KMS-11 (cell line): ENCODE measurements at regions not wholly inside any gene's neighbourhood (a gene's known extent, or its start where the extent isn't known, plus 50 kb on each side); places are given as distances from the start of the nearest gene placed in this dataset.
"Not testable (repeated sequence)": the region's sequence is repeated elsewhere in the genome, so short reads cannot be mapped to it uniquely, and the experiment has no call there.

ENCODE experiments used
- H2AFZ ChIP-seq: fragments of 200-600 bp; sonication (generic); 2 replicates; pipeline ENCODE4 v1.6.1; 2016; ENCODE audit warnings: antibody characterized with exemption, mixed run types, low read depth
- H3K27ac ChIP-seq: fragments of 200-600 bp; sonication (generic); 2 replicates; pipeline ENCODE4 v1.6.1; 2016; ENCODE audit warnings: mild to moderate bottlenecking, mixed run types
- H3K27me3 ChIP-seq: fragments of 200-600 bp; sonication (generic); 2 replicates; pipeline ENCODE4 v1.6.1; 2017; ENCODE audit warnings: mild to moderate bottlenecking, low read depth, mixed run types, moderate library complexity; ENCODE audit not compliant: insufficient read depth
- H3K36me3 ChIP-seq: fragments of 200-600 bp; sonication (generic); 2 replicates; pipeline ENCODE4 v1.6.1; 2017; ENCODE audit warnings: mild to moderate bottlenecking, mixed run types; ENCODE audit not compliant: insufficient read depth
- H3K4me1 ChIP-seq: fragments of 200-600 bp; sonication (generic); 2 replicates; pipeline ENCODE4 v1.6.1; 2016; ENCODE audit warnings: mild to moderate bottlenecking, low read depth, mixed run types; ENCODE audit not compliant: poor library complexity, severe bottlenecking
- H3K4me2 ChIP-seq: fragments of 200-600 bp; sonication (generic); 2 replicates; pipeline ENCODE4 v1.7.0; 2016; ENCODE audit warnings: mild to moderate bottlenecking, mixed run types
- H3K4me3 ChIP-seq: fragments of 200-600 bp; sonication (generic); IDR thresholded peaks from 2 replicates; pipeline ENCODE4 v1.6.1; 2017; ENCODE audit warnings: low read depth, low read length, mixed read lengths; ENCODE audit not compliant: insufficient read depth
- H3K79me2 ChIP-seq: fragments of 200-600 bp; sonication (generic); 2 replicates; pipeline ENCODE4 v1.6.1; 2016; ENCODE audit warnings: low read depth, mixed run types; ENCODE audit not compliant: insufficient read depth
- H3K9ac ChIP-seq: fragments of 200-600 bp; sonication (generic); 2 replicates; pipeline ENCODE4 v1.6.1; 2016; ENCODE audit warnings: mild to moderate bottlenecking, mixed run types
- H4K20me1 ChIP-seq: fragments of 200-600 bp; sonication (generic); 2 replicates; pipeline ENCODE4 v1.6.1; 2016; ENCODE audit warnings: mild to moderate bottlenecking, mixed run types; ENCODE audit not compliant: insufficient read depth
- TF ChIP-seq, protein P1 (sequence below): fragments of 200-600 bp; sonication (generic); conservative IDR thresholded peaks from 2 replicates; pipeline ENCODE4 v1.6.1; 2017; ENCODE audit warnings: low read depth, mild to moderate bottlenecking, antibody characterized with exemption, low read length, moderate library complexity, mixed read lengths

- Histone ChIP-seq H3K27me3 (no peaks in the 10 kb centered on the region), H3K79me2 (no peaks in the 10 kb centered on the region)
- TF ChIP-seq, protein P1, sequence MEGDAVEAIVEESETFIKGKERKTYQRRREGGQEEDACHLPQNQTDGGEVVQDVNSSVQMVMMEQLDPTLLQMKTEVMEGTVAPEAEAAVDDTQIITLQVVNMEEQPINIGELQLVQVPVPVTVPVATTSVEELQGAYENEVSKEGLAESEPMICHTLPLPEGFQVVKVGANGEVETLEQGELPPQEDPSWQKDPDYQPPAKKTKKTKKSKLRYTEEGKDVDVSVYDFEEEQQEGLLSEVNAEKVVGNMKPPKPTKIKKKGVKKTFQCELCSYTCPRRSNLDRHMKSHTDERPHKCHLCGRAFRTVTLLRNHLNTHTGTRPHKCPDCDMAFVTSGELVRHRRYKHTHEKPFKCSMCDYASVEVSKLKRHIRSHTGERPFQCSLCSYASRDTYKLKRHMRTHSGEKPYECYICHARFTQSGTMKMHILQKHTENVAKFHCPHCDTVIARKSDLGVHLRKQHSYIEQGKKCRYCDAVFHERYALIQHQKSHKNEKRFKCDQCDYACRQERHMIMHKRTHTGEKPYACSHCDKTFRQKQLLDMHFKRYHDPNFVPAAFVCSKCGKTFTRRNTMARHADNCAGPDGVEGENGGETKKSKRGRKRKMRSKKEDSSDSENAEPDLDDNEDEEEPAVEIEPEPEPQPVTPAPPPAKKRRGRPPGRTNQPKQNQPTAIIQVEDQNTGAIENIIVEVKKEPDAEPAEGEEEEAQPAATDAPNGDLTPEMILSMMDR, result no peak
Observed at GRCh38 chr3:94821241-94821640, 758.4 kb downstream of the NSUN3 start.

DNA sequence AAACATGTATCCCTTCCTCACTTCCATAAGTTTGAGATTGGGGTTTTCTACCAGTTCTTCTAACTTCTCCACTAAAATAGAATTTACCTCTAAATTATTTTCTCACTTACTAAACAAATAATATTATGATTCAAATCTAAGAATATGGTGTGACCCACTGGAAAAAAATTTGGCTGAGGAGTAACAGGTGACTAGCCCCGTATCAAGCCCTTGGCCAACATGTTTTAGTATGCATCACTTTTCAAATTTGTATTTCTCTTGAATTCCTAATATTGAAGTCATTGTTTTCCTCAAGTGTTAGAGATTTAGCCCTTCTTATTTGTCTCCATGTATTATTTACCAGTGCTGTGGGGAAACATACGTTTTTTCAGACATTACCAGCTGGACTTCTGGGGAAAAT, 759.4 kb downstream of the NSUN3 start:
- no peaks in the 10 kb centered on the region for H3K4me1 ChIP-seq
- no peaks in the 10 kb centered on the region for H4K20me1 ChIP-seq
- no peak overlapping the region for H3K9ac ChIP-seq
- TF ChIP-seq, protein P1, result no peak
- no peak overlapping the region for H2AFZ ChIP-seq
- H3K36me3 ChIP-seq, result no peaks in the 10 kb centered on the region
- H3K4me3 ChIP-seq, result no peak overlapping the region
- H3K4me2 ChIP-seq, result no peak overlapping the region
- no peak overlapping the region for H3K27ac ChIP-seq
- H3K27me3 ChIP-seq, result no peaks in the 10 kb centered on the region
- H3K79me2 ChIP-seq, result no peaks in the 10 kb centered on the region

More at GRCh38 chr3:94821241-94821640, 758.4 kb downstream of the NSUN3 start:
- Histone ChIP-seq H3K36me3 (no peaks in the 10 kb centered on the region), H3K27ac (no peak overlapping the region), H3K4me2 (no peak overlapping the region), H2AFZ (no peak overlapping the region), H3K4me1 (no peaks in the 10 kb centered on the region), H4K20me1 (no peaks in the 10 kb centered on the region), H3K4me3 (no peak overlapping the region), H3K9ac (no peak overlapping the region)

DNA sequence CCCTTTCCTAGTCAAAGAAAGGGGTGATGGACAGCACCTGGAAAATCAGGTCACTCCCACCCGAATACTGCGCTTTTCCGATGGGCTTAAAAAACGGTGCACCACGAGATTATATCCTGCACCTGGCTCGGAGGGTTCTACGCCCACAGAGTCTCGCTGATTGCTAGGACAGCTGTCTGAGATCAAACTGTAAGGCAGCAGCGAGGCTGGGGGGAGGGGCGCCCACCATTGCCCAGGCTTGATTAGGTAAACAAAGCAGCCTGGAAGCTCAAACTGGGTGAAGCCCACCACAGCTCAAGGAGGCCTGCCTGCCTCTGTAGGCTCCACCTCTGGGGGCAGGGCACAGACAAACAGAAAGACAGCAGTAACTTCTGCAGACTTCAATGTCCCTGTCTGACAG, 783.4 kb downstream of the NSUN3 start:
- not testable (repeated sequence) for H4K20me1 ChIP-seq, H3K79me2 ChIP-seq, H3K27me3 ChIP-seq, H3K36me3 ChIP-seq, H2AFZ ChIP-seq, H3K27ac ChIP-seq, H3K4me1 ChIP-seq, H3K4me3 ChIP-seq, H3K4me2 ChIP-seq, H3K9ac ChIP-seq

DNA sequence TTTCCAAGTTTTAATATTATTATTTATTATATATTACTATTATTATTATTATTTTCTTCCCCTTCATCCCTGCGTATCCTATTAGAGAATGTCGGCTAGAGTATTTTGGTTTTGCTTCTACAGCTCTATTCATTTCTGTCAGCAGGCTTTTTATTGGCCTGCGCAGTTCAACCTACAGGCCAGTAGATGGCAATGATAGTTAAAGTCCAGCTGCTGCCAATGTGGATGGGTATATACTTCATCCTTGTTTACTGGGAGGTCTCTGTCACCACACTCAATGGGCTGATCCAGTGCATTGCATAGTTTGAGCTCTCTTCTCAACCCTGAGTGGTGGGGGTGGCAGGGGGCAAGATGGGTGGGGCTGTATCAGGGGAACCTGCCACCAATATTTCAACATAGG, 799.8 kb downstream of the NSUN3 start:
- Histone ChIP-seq H3K27ac (no peak overlapping the region), H3K36me3 (no peaks in the 10 kb centered on the region), H3K4me3 (no peak overlapping the region), H4K20me1 (no peaks in the 10 kb centered on the region), H3K27me3 (no peaks in the 10 kb centered on the region), H2AFZ (no peak overlapping the region), H3K79me2 (no peaks in the 10 kb centered on the region), H3K4me2 (no peak overlapping the region), H3K4me1 (no peaks in the 10 kb centered on the region), H3K9ac (no peak overlapping the region)
- TF ChIP-seq, protein P1, result peak; percentile 61

- Histone ChIP-seq H3K4me2 (no peak overlapping the region), H2AFZ (no peak overlapping the region), H3K27ac (no peak overlapping the region), H3K9ac (no peak overlapping the region), H4K20me1 (no peaks in the 10 kb centered on the region), H3K27me3 (no peaks in the 10 kb centered on the region), H3K36me3 (no peaks in the 10 kb centered on the region), H3K4me3 (no peak overlapping the region), H3K79me2 (no peaks in the 10 kb centered on the region), H3K4me1 (no peaks in the 10 kb centered on the region)
- TF ChIP-seq, protein P1, result no peak
Observed at GRCh38 chr3:94869059-94869547, 806.2 kb downstream of the NSUN3 start.
